H1 (cell line): ENCODE measurements at regions not wholly inside any gene's neighbourhood (a gene's known extent, or its start where the extent isn't known, plus 50 kb on each side); places are given as distances from the start of the nearest gene placed in this dataset.

Experiments used
- CTCF ChIA-PET: fragments of 300-600 bp; sonication (Branson Sonifier 250); formaldehyde crosslinking; loops from one replicate; lab custom pipeline; 2021; ENCODE audit not compliant: partially characterized antibody; lab: Charles Lee
- POLR2A ChIA-PET: fragments of 300-600 bp; sonication (Branson Sonifier 250); formaldehyde crosslinking; loops from one replicate; lab custom pipeline; 2021; ENCODE audit warnings: inconsistent platforms; ENCODE audit not compliant: partially characterized antibody; lab: Charles Lee
- DNase-seq, 2 experiments: peaks; one replicate each; pipeline versions ENCODE4 v3.0.0 to v3.0.0-alpha.2; 2010 to 2022; ENCODE audit warnings: low spot score in 2 of 2, low read depth in 1 of 2, mixed read lengths in 1 of 2
- FAIRE-seq: peaks from 2 replicates; lab custom pipeline; 2011; peaks lifted over from hg19 to GRCh38; lab: Jason Lieb, UNC
- H2AFZ ChIP-seq: 2 replicates; pipeline ENCODE4 v1.8.1; 2012; ENCODE audit warnings: low read length, inconsistent platforms
- H2AK5ac ChIP-seq: 2 replicates; pipeline ENCODE4 v1.6.1; 2013; ENCODE audit warnings: low read depth, low read length
- H2BK120ac ChIP-seq: replicated peaks from 2 replicates; pipeline ENCODE3; 2013; ENCODE audit warnings: low read depth, low read length, inconsistent platforms
- H2BK12ac ChIP-seq: 2 replicates; pipeline ENCODE4 v1.6.1; 2013; ENCODE audit warnings: low read depth, low read length
- H2BK15ac ChIP-seq: 2 replicates; pipeline ENCODE4 v1.6.1; 2013; ENCODE audit warnings: low read length
- H2BK20ac ChIP-seq: 2 replicates; pipeline ENCODE4 v1.6.1; 2013; ENCODE audit warnings: low read length
- H2BK5ac ChIP-seq: 2 replicates; pipeline ENCODE4 v1.6.1; 2013; ENCODE audit warnings: low read depth, low read length
- H3K14ac ChIP-seq: 2 replicates; pipeline ENCODE4 v1.6.1; 2013; ENCODE audit warnings: inconsistent platforms; ENCODE audit not compliant: insufficient read length
- H3K18ac ChIP-seq: 2 replicates; pipeline ENCODE4 v1.6.1; 2013; ENCODE audit warnings: low read length; ENCODE audit errors: extremely low read depth
- H3K23ac ChIP-seq: 2 replicates; pipeline ENCODE4 v1.6.1; 2013; ENCODE audit warnings: inconsistent platforms; ENCODE audit not compliant: insufficient read length
- H3K23me2 ChIP-seq: 2 replicates; pipeline ENCODE4 v1.6.1; 2013; ENCODE audit warnings: low read depth, low read length
- H3K27ac ChIP-seq: 2 replicates; pipeline ENCODE4 v1.6.1; 2011; ENCODE audit warnings: low read depth, low read length, inconsistent platforms
- H3K27me3 ChIP-seq, 4 experiments: replicated peaks in 1 of 4; 1 replicate in 1 of 4; 2 replicates in 3 of 4; pipeline versions ENCODE4 v1.6.1 to v1.8.1; 2011 to 2013; ENCODE audit warnings: low read length in 3 of 4, mild to moderate bottlenecking in 3 of 4, inconsistent platforms in 2 of 4, mixed read lengths in 2 of 4, moderate library complexity in 1 of 4; ENCODE audit not compliant: control insufficient read depth in 3 of 4, insufficient read depth in 3 of 4; ENCODE audit errors: extremely low read depth in 1 of 4
- H3K36me3 ChIP-seq, 4 experiments: 2 replicates each; pipeline versions ENCODE4 v1.6.1 to v1.8.1; 2011 to 2013; ENCODE audit warnings: mild to moderate bottlenecking in 4 of 4, low read length in 3 of 4, moderate library complexity in 2 of 4, control low read depth in 1 of 4, inconsistent platforms in 1 of 4; ENCODE audit not compliant: insufficient read depth in 4 of 4, control insufficient read depth in 2 of 4
- H3K4ac ChIP-seq: replicated peaks from 2 replicates; pipeline ENCODE3; 2013; ENCODE audit warnings: low read length, low read depth, mixed read lengths, inconsistent platforms; ENCODE audit not compliant: insufficient read length
- H3K4me1 ChIP-seq, 4 experiments: replicated peaks in 1 of 4; 1 replicate in 1 of 4; 2 replicates in 3 of 4; pipeline versions ENCODE4 v1.6.1 to v1.8.1; 2011 to 2013; ENCODE audit warnings: low read length in 3 of 4, inconsistent platforms in 2 of 4, mixed read lengths in 1 of 4; ENCODE audit not compliant: insufficient read depth in 4 of 4, control insufficient read depth in 3 of 4
- H3K4me2 ChIP-seq, 2 experiments: 2 replicates each; pipeline versions ENCODE4 v1.6.1 to v1.8.1; 2011 to 2013; ENCODE audit warnings: low read depth in 2 of 2, low read length in 2 of 2, control low read depth in 1 of 2, inconsistent platforms in 1 of 2, mild to moderate bottlenecking in 1 of 2; ENCODE audit not compliant: insufficient read depth in 1 of 2
- H3K4me3 ChIP-seq, 4 experiments: fragments of 200-600, 300-600 bp in 1 of 4; sonication (generic), shearing (Covaris generic), sonication (Bioruptor Twin) in 1 of 4; 2 replicates each; pipeline versions ENCODE4 v1.5.1 to v1.8.1; 2011 to 2016; ENCODE audit warnings: low read length in 4 of 4, low read depth in 3 of 4, control low read depth in 2 of 4, inconsistent platforms in 2 of 4, mild to moderate bottlenecking in 2 of 4, mixed read lengths in 1 of 4, moderate library complexity in 1 of 4; ENCODE audit not compliant: insufficient read depth in 2 of 4; ENCODE audit errors: extremely low read depth in 1 of 4
- H3K56ac ChIP-seq: replicated peaks from 2 replicates; pipeline ENCODE3; 2013; ENCODE audit warnings: low read depth, mild to moderate bottlenecking, mixed read lengths, low read length, inconsistent platforms; ENCODE audit not compliant: insufficient read length
- H3K79me1 ChIP-seq: 2 replicates; pipeline ENCODE4 v1.6.1; 2013; ENCODE audit warnings: low read depth, low read length, control low read depth
- H3K79me2 ChIP-seq, 2 experiments: 2 replicates each; pipeline versions ENCODE4 v1.6.1 to v1.8.1; 2012 to 2013; ENCODE audit warnings: low read length in 2 of 2, mild to moderate bottlenecking in 2 of 2, inconsistent platforms in 1 of 2; ENCODE audit not compliant: insufficient read depth in 2 of 2, control insufficient read depth in 1 of 2
- H3K9ac ChIP-seq, 4 experiments: replicated peaks in 1 of 4; 1 replicate in 1 of 4; 2 replicates in 3 of 4; pipeline versions ENCODE4 v1.6.1 to v1.8.1; 2011 to 2013; ENCODE audit warnings: low read depth in 3 of 4, low read length in 3 of 4, control low read depth in 2 of 4, mild to moderate bottlenecking in 2 of 4, moderate library complexity in 2 of 4, inconsistent platforms in 1 of 4; ENCODE audit errors: extremely low read depth in 1 of 4
- H3K9me3 ChIP-seq, 2 experiments: 2 replicates each; pipeline versions ENCODE4 v1.6.1 to v1.8.1; 2012 to 2013; ENCODE audit warnings: mild to moderate bottlenecking in 2 of 2, moderate library complexity in 2 of 2, control low read depth in 1 of 2, inconsistent platforms in 1 of 2, low read depth in 1 of 2, low read length in 1 of 2, mixed read lengths in 1 of 2; ENCODE audit not compliant: insufficient read depth in 2 of 2
- H4K20me1 ChIP-seq, 2 experiments: replicated peaks in 1 of 2; 2 replicates each; pipeline versions ENCODE3 to v1.8.1; 2011 to 2013; ENCODE audit warnings: inconsistent platforms in 2 of 2, low read length in 2 of 2, mild to moderate bottlenecking in 1 of 2; ENCODE audit not compliant: insufficient read depth in 2 of 2, control insufficient read depth in 1 of 2
- H4K5ac ChIP-seq: 2 replicates; pipeline ENCODE4 v1.6.1; 2013; ENCODE audit warnings: low read length, low read depth, mixed read lengths, inconsistent platforms; ENCODE audit not compliant: insufficient read length
- H4K8ac ChIP-seq: 2 replicates; pipeline ENCODE4 v1.8.0; 2013; ENCODE audit warnings: mild to moderate bottlenecking, moderate library complexity, low read length, inconsistent platforms; ENCODE audit not compliant: insufficient read depth; ENCODE audit errors: extremely low read depth
- H4K91ac ChIP-seq: replicated peaks from 2 replicates; pipeline ENCODE3; 2013; ENCODE audit warnings: low read length, mixed read lengths, inconsistent platforms; ENCODE audit not compliant: insufficient read length
- BACH1 ChIP-seq: IDR thresholded peaks from 2 replicates; pipeline ENCODE4 v1.6.1; 2012; ENCODE audit warnings: low read length, improper control_type of control experiment
- HDAC6 ChIP-seq: IDR thresholded peaks from one replicate; pipeline ENCODE4 v1.7.1; 2012; ENCODE audit warnings: low read depth, mild to moderate bottlenecking, inconsistent platforms, low read length, moderate library complexity
- JUN ChIP-seq: IDR thresholded peaks from 2 replicates; pipeline ENCODE4 v1.6.1; 2011; ENCODE audit warnings: low read depth, mild to moderate bottlenecking, improper control_type of control experiment, low read length
- KDM5A ChIP-seq: fragments of 200-600 bp; IDR thresholded peaks from 2 replicates; pipeline ENCODE4 v1.7.1; 2012; ENCODE audit warnings: mild to moderate bottlenecking, low read length, inconsistent platforms, mixed read lengths
- RNF2 ChIP-seq: fragments of 200-900, 300-1000 bp; sonication (generic); IDR thresholded peaks from 2 replicates; pipeline ENCODE4 v1.7.1; 2016; ENCODE audit warnings: borderline replicate concordance, low read depth, mild to moderate bottlenecking, antibody characterized with exemption, low read length; ENCODE audit not compliant: poor library complexity, severe bottlenecking; ENCODE audit errors: missing control alignments
- RXRA ChIP-seq: IDR thresholded peaks from 2 replicates; pipeline ENCODE4 v1.6.1; 2011; ENCODE audit warnings: low read depth, mild to moderate bottlenecking, low read length, moderate library complexity; ENCODE audit not compliant: insufficient read depth
- SIN3A ChIP-seq, 2 experiments: IDR thresholded peaks in 1 of 2; conservative IDR thresholded peaks in 1 of 2; 2 replicates each; pipeline ENCODE4 v1.6.1; 2011 to 2012; ENCODE audit warnings: low read length in 2 of 2, improper control_type of control experiment in 1 of 2, low read depth in 1 of 2, mild to moderate bottlenecking in 1 of 2
- TAF1 ChIP-seq: IDR thresholded peaks from 2 replicates; pipeline ENCODE4 v1.6.1; 2011; ENCODE audit warnings: mild to moderate bottlenecking, low read depth, low read length
- ZNF274 ChIP-seq: IDR thresholded peaks from 2 replicates; pipeline ENCODE4 v1.7.0; 2012; ENCODE audit warnings: low read length, borderline replicate concordance; ENCODE audit errors: extremely low read depth
- WGBS, 2 experiments: shearing (Covaris generic) in 1 of 2; methylation state at CpG; one replicate each; pipeline versions ENCODE4 v1.1.6 to v1.1.7; 2013 to 2015; ENCODE audit warnings: low lambda C conversion rate in 2 of 2, mixed read lengths in 2 of 2, inconsistent platforms in 1 of 2, low coverage in 1 of 2, missing lambda C conversion rate in 1 of 2; ENCODE audit not compliant: insufficient replicate concordance in 2 of 2, insufficient coverage in 1 of 2, insufficient read length in 1 of 2; ENCODE audit errors: extremely low coverage in 1 of 2, missing lambda C conversion rate in 1 of 2; 5-methylcytosine and 5-hydroxymethylcytosine counted together
- TF ChIP-seq, protein P1 (sequence below): IDR thresholded peaks from 2 replicates; pipeline ENCODE4 v1.6.1; 2012; ENCODE audit warnings: inconsistent platforms

DNA sequence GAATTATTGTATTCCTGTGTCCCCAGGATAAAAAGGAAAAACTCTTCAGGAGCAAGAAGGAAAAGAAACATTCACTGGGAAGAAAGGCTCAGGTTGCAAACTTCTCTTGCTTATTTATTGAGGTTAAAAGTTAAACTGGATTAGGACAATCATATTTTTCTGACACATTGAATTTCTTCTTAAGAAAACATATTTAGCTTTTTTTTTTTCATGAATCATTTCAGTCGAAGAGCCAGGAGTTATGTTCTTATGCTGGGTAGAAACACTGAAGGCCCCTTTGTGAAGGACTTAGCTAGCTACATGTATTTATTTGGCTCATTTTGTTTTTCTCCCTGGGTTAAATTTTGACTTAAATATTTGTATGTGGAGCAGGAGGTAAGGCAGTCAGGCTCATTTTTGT, 434.0 kb downstream of the KLF5 start:
- no peak overlapping the region for H3K56ac ChIP-seq
- H3K23me2 ChIP-seq: 0 out of 2 replicates have a peak, but pooled peaks cover 2% of the 10 kb centered on the region
- no peak overlapping the region for H3K18ac ChIP-seq
- CTCF ChIA-PET: interaction anchor here (0.5 kb wide), 1 partner anchor 726 kb away, joined by 4 read pairs; no protein-coding TSS in a partner anchor
- H4K91ac ChIP-seq: no peak overlapping the region
- H4K20me1 ChIP-seq: no peaks in the 10 kb centered on the region
- no peak for FAIRE-seq
- no peak overlapping the region for H3K27ac ChIP-seq
- H4K8ac ChIP-seq: no peak overlapping the region
- no peak overlapping the region for H2BK12ac ChIP-seq
- no peak overlapping the region for H3K4me2 ChIP-seq
- no peak overlapping the region for H3K4me3 ChIP-seq
- H3K27me3 ChIP-seq: no peaks in the 10 kb centered on the region
- no peak overlapping the region for H2BK20ac ChIP-seq
- 69% methylated on average over 1 of the region's 1 CpG; no CpG with 5 or more reads in 1 of the 2 experiments for WGBS, 2 experiments
- H4K5ac ChIP-seq: no peak overlapping the region
- H3K4ac ChIP-seq: no peak overlapping the region
- no peak overlapping the region for H2AK5ac ChIP-seq
- no peaks in the 10 kb centered on the region for H3K79me2 ChIP-seq
- no peaks in the 10 kb centered on the region for H3K9me3 ChIP-seq
- H2BK5ac ChIP-seq: no peak overlapping the region
- no peak overlapping the region for H2BK15ac ChIP-seq
- H3K14ac ChIP-seq: no peak overlapping the region
- H3K4me1 ChIP-seq: no peaks in the 10 kb centered on the region
- no peak for TF ChIP-seq SIN3A (conservative IDR thresholded peaks at IDR 0.05 in 1 of 2, IDR thresholded peaks at IDR 0.05 in 1 of 2; ENCODE audit: low read depth in 1 of 2, low read length in 2 of 2)
- no peak for TF ChIP-seq RXRA
- TF ChIP-seq TAF1: no peak
- TF ChIP-seq ZNF274: no peak
- no peak for TF ChIP-seq JUN
- TF ChIP-seq KDM5A: no peak
- TF ChIP-seq BACH1: no peak
- no peak for TF ChIP-seq HDAC6
- TF ChIP-seq RNF2: no peak
- TF ChIP-seq, protein P1, sequence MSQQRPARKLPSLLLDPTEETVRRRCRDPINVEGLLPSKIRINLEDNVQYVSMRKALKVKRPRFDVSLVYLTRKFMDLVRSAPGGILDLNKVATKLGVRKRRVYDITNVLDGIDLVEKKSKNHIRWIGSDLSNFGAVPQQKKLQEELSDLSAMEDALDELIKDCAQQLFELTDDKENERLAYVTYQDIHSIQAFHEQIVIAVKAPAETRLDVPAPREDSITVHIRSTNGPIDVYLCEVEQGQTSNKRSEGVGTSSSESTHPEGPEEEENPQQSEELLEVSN: no peak
- POLR2A ChIA-PET: no interaction called here
- H2BK120ac ChIP-seq: no peak overlapping the region
- H3K9ac ChIP-seq: no peak overlapping the region
- H3K79me1 ChIP-seq: no peaks in the 10 kb centered on the region
- H2AFZ ChIP-seq: no peak overlapping the region
- no peak for DNase-seq
- H3K36me3 ChIP-seq: no peaks in the 10 kb centered on the region
- H3K23ac ChIP-seq: no peak overlapping the region
